ENCODE measurements at regions not wholly inside any gene's neighbourhood (a gene's known extent, or its start where the extent isn't known, plus 50 kb on each side); places are given as distances from the start of the nearest gene placed in this dataset.

GRCh38 chr2:128566671-128567070 lies 248.0 kb upstream of the HS6ST1 start:
- no peak for TF ChIP-seq CTCF (IDR thresholded peaks at IDR 0.05)
- no peak for TF ChIP-seq EZH2phosphoT487 (IDR thresholded peaks at IDR 0.05)

Measured in neural progenitor cell (in vitro differentiated cells).